GM12878 (cell line): ENCODE measurements at regions not wholly inside any gene's neighbourhood (a gene's known extent, or its start where the extent isn't known, plus 50 kb on each side); places are given as distances from the start of the nearest gene placed in this dataset.

Source experiments
- ATAC-seq: fragments of 200-7000 bp; cut with Tn5 transposase; 3 replicates; pipeline ENCODE4 v1.9.1; 2020; ENCODE audit warnings: mild to moderate bottlenecking, moderate library complexity
- BruUV-seq: library from RNA; stranded (reverse); fragments of 400-500 nt; replicated peaks from 2 replicates; lab custom pipeline; 2021; lab: Mats Ljungman, UMichigan
- CTCF ChIA-PET: fragments of 300-600 bp; sonication (Branson Sonifier 250); formaldehyde crosslinking; extraction: SDS; loops from one replicate; lab custom pipeline; 2021; ENCODE audit warnings: inconsistent platforms; lab: Yijun Ruan, JAX
- POLR2A ChIA-PET: fragments of 350-600 bp; formaldehyde crosslinking; extraction: SDS; loops from one replicate; lab custom pipeline; 2021; ENCODE audit warnings: inconsistent platforms; lab: Charles Lee
- RAD21 ChIA-PET: fragments of 300-600 bp; sonication (Branson Sonifier 250); formaldehyde crosslinking; loops from one replicate; lab custom pipeline; 2023; ENCODE audit warnings: antibody characterized with exemption; ENCODE audit not compliant: unreplicated experiment; lab: Charles Lee
- SMC1A ChIA-PET: fragments of 300-600 bp; sonication (Branson Sonifier 250); formaldehyde crosslinking; loops from one replicate; lab custom pipeline; 2023; ENCODE audit not compliant: unreplicated experiment, uncharacterized antibody; lab: Charles Lee
- DNase-seq: peaks from one replicate; pipeline ENCODE4 v3.0.0-alpha.2; 2011; ENCODE audit warnings: low read depth, low spot score
- FAIRE-seq: peaks from 3 replicates; lab custom pipeline; 2011; peaks lifted over from hg19 to GRCh38; lab: Jason Lieb, UNC
- H2AFZ ChIP-seq: 2 replicates; pipeline ENCODE4 v1.6.0; 2011; ENCODE audit warnings: low read depth, low read length, control low read depth; ENCODE audit not compliant: control insufficient read depth
- H3K27ac ChIP-seq: 2 replicates; pipeline ENCODE4 v1.5.1; 2011; ENCODE audit warnings: control low read depth; ENCODE audit not compliant: control insufficient read depth, insufficient read depth
- H3K27me3 ChIP-seq, 2 experiments: replicated peaks in 1 of 2; 2 replicates each; pipeline versions ENCODE4 v1.6.0 to v1.6.1; 2011; ENCODE audit warnings: low read length in 1 of 2; ENCODE audit not compliant: control insufficient read depth in 2 of 2, insufficient read depth in 2 of 2
- H3K36me3 ChIP-seq, 2 experiments: 2 replicates each; pipeline ENCODE4 v1.5.1; 2011; ENCODE audit warnings: low read length in 1 of 2; ENCODE audit not compliant: control insufficient read depth in 2 of 2, insufficient read depth in 2 of 2
- H3K4me1 ChIP-seq: 2 replicates; pipeline ENCODE4 v1.6.1; 2011; ENCODE audit warnings: mild to moderate bottlenecking, low read length, moderate library complexity, mixed read lengths; ENCODE audit not compliant: control insufficient read depth, insufficient read depth
- H3K4me2 ChIP-seq: 2 replicates; pipeline ENCODE4 v1.6.0; 2011; ENCODE audit warnings: control low read depth; ENCODE audit not compliant: control insufficient read depth, insufficient read depth
- H3K4me3 ChIP-seq: fragments of 200-600 bp; sonication (generic); 2 replicates; pipeline ENCODE4 v1.5.1; 2016
- H3K79me2 ChIP-seq: 2 replicates; pipeline ENCODE4 v1.6.0; 2011; ENCODE audit warnings: low read length; ENCODE audit not compliant: control insufficient read depth, insufficient read depth
- H3K9ac ChIP-seq: 2 replicates; pipeline ENCODE4 v1.8.0; 2011; ENCODE audit warnings: low read length, control low read depth, mixed read lengths; ENCODE audit not compliant: control insufficient read depth, insufficient read depth
- H3K9me3 ChIP-seq: replicated peaks from 3 replicates; pipeline ENCODE4 v1.5.1; 2011; ENCODE audit warnings: mild to moderate bottlenecking, low read length; ENCODE audit not compliant: control insufficient read depth, insufficient read depth
- H4K20me1 ChIP-seq: 2 replicates; pipeline ENCODE4 v1.6.0; 2011; ENCODE audit not compliant: control insufficient read depth, insufficient read depth
- DPF2 ChIP-seq: fragments of 450-650 bp; IDR thresholded peaks from 2 replicates; pipeline ENCODE4 v1.6.1; 2017; ENCODE audit warnings: mild to moderate bottlenecking
- HDAC2 ChIP-seq: fragments of 200-600 bp; sonication (generic); IDR thresholded peaks from 2 replicates; pipeline ENCODE4 v1.6.1; 2017
- IRF5 ChIP-seq: fragments of 450-650 bp; IDR thresholded peaks from 2 replicates; pipeline ENCODE4 v1.6.1; 2017; ENCODE audit warnings: borderline replicate concordance
- JUNB ChIP-seq: IDR thresholded peaks from 2 replicates; pipeline ENCODE4 v1.6.1; 2016; ENCODE audit warnings: antibody characterized with exemption, mild to moderate bottlenecking
- MXI1 ChIP-seq: fragments of 150-350 bp; IDR thresholded peaks from 2 replicates; pipeline ENCODE4 v1.6.1; 2011; ENCODE audit warnings: low read depth, mild to moderate bottlenecking, inconsistent platforms, low read length, improper control_type of control experiment
- PKNOX1 ChIP-seq: fragments of 450-650 bp; IDR thresholded peaks from 2 replicates; pipeline ENCODE4 v1.6.1; 2016; ENCODE audit warnings: mild to moderate bottlenecking
- RAD51 ChIP-seq: fragments of 450-650 bp; IDR thresholded peaks from 2 replicates; pipeline ENCODE4 v1.6.1; 2016; ENCODE audit warnings: moderate library complexity, mild to moderate bottlenecking, inconsistent platforms
- TCF3 ChIP-seq: IDR thresholded peaks from 2 replicates; pipeline ENCODE4 v1.6.1; 2012; ENCODE audit warnings: low read depth, mild to moderate bottlenecking, low read length, borderline replicate concordance; ENCODE audit not compliant: insufficient read depth
- YBX1 ChIP-seq: fragments of 450-650 bp; IDR thresholded peaks from 2 replicates; pipeline ENCODE4 v1.6.1; 2016; ENCODE audit warnings: antibody characterized with exemption
- ZBTB4 ChIP-seq: fragments of 450-650 bp; formaldehyde crosslinking; IDR thresholded peaks from 2 replicates; pipeline ENCODE4 v1.4.0; 2022; ENCODE audit warnings: mild to moderate bottlenecking, moderate library complexity
- ZNF24 ChIP-seq: fragments of 450-650 bp; IDR thresholded peaks from 2 replicates; pipeline ENCODE4 v1.6.1; 2017; ENCODE audit warnings: antibody characterized with exemption, mild to moderate bottlenecking
- WGBS: methylation state at CpG from one replicate; pipeline ENCODE4 v1.1.6; 2016; ENCODE audit warnings: low lambda C conversion rate; ENCODE audit not compliant: insufficient replicate concordance, insufficient coverage; ENCODE audit errors: missing lambda C conversion rate; 5-methylcytosine and 5-hydroxymethylcytosine counted together
- in situ Hi-C: fragments of 300-500 bp; cut with MboI; formaldehyde crosslinking; loops from 9 replicates; pipeline ENCODE4 v1.14.3; 2018; ENCODE audit warnings: mixed read lengths
- intact Hi-C: fragments of 100-400 bp; cut with micrococcal nuclease; formaldehyde crosslinking; loops from one replicate; pipeline ENCODE4 v1.14.2; 2022; ENCODE audit not compliant: unreplicated experiment

GRCh38 chr10:32175629-32176028, 119.4 kb upstream of the KIF5B start:
- SMC1A ChIA-PET, result no interaction called here
- no peak for ATAC-seq
- Histone ChIP-seq H4K20me1 (no peaks in the 10 kb centered on the region), H2AFZ (no peak overlapping the region), H3K4me3 (no peak overlapping the region), H3K27me3 (no peaks in the 10 kb centered on the region), H3K79me2 (no peaks in the 10 kb centered on the region), H3K4me1 (no peaks in the 10 kb centered on the region), H3K36me3 (no peaks in the 10 kb centered on the region), H3K27ac (no peak overlapping the region), H3K9ac (no peak overlapping the region), H3K9me3 (no peaks in the 10 kb centered on the region), H3K4me2 (no peak overlapping the region)
- POLR2A ChIA-PET, result no interaction called here
- BruUV-seq, result no TSS peak
- DNase-seq, result no peak
- CTCF ChIA-PET, result interaction anchor here (0.6 kb wide), 1 partner anchor 843 kb away, joined by 3 read pairs; no protein-coding TSS in a partner anchor
- intact Hi-C loops, result no loop called here
- WGBS, result 66% methylated on average over 2 of the region's 2 CpGs
- RAD21 ChIA-PET, result no interaction called here
- no peak for FAIRE-seq
- in situ Hi-C loops, result no loop called here
- no peak for TF ChIP-seq ZBTB4

- BruUV-seq, result no TSS peak
- in situ Hi-C loops (no loop called here), intact Hi-C loops (no loop called here)
- ChIA-PET CTCF (no interaction called here), POLR2A (interaction anchor here (0.6 to 0.7 kb wide), 2 partner anchors 58 to 983 kb away, joined by 3 to 5 read pairs; no protein-coding TSS in a partner anchor), SMC1A (no interaction called here), RAD21 (no interaction called here)
- H3K9me3 ChIP-seq, result no peaks in the 10 kb centered on the region
- no peak overlapping the region for H2AFZ ChIP-seq
- no peaks in the 10 kb centered on the region for H3K27me3 ChIP-seq
- no peaks in the 10 kb centered on the region for H3K36me3 ChIP-seq
- 67% methylated on average over 3 of the region's 3 CpGs for WGBS
- H3K79me2 ChIP-seq, result no peaks in the 10 kb centered on the region
- H3K4me3 ChIP-seq, result no peak overlapping the region
- no peak overlapping the region for H3K4me2 ChIP-seq
- H4K20me1 ChIP-seq, result no peaks in the 10 kb centered on the region
- ATAC-seq (no peak), DNase-seq (no peak), FAIRE-seq (no peak)
- no peak overlapping the region for H3K27ac ChIP-seq
- no peaks in the 10 kb centered on the region for H3K4me1 ChIP-seq
- H3K9ac ChIP-seq, result no peak overlapping the region
- TF ChIP-seq IRF5, result no peak
- TF ChIP-seq ZNF24, result no peak
- TF ChIP-seq TCF3, result no peak
- TF ChIP-seq YBX1, result no peak
- TF ChIP-seq HDAC2, result no peak
- TF ChIP-seq DPF2, result no peak
- TF ChIP-seq RAD51, result no peak
- no peak for TF ChIP-seq JUNB
- no peak for TF ChIP-seq MXI1
- no peak for TF ChIP-seq PKNOX1
These were observed 118.2 kb upstream of the KIF5B start for GRCh38 chr10:32174349-32174893.
